NT2/D1 (cell line): ENCODE measurements at regions not wholly inside any gene's neighbourhood (a gene's known extent, or its start where the extent isn't known, plus 50 kb on each side); places are given as distances from the start of the nearest gene placed in this dataset.

Experiments used
- DNase-seq: peaks from one replicate; pipeline ENCODE4 v3.0.0-alpha.2; 2011; ENCODE audit warnings: low read depth, low spot score
- H3K27me3 ChIP-seq: 2 replicates; pipeline ENCODE4 v1.6.0; 2011; ENCODE audit warnings: mild to moderate bottlenecking; ENCODE audit not compliant: insufficient read length, insufficient read depth
- H3K36me3 ChIP-seq: 2 replicates; pipeline ENCODE4 v1.6.1; 2011; ENCODE audit warnings: mild to moderate bottlenecking, low read length, mixed read lengths; ENCODE audit not compliant: insufficient read depth, insufficient read length
- H3K4me1 ChIP-seq: 2 replicates; pipeline ENCODE4 v1.5.1; 2011; ENCODE audit not compliant: insufficient read depth, insufficient read length
- H3K4me3 ChIP-seq: 2 replicates; pipeline ENCODE4 v1.5.1; 2011; ENCODE audit warnings: low read depth; ENCODE audit not compliant: insufficient read length
- H3K9ac ChIP-seq: 2 replicates; pipeline ENCODE4 v1.6.0; 2011; ENCODE audit warnings: low read depth; ENCODE audit not compliant: insufficient read length
- H3K9me3 ChIP-seq: 2 replicates; pipeline ENCODE4 v1.5.1; 2011; ENCODE audit warnings: mild to moderate bottlenecking, low read length; ENCODE audit not compliant: insufficient read depth
- SUZ12 ChIP-seq: IDR thresholded peaks from 2 replicates; pipeline ENCODE4 v1.6.1; 2011; ENCODE audit not compliant: insufficient read length, insufficient read depth; ENCODE audit errors: extremely low read depth
- YY1 ChIP-seq: IDR thresholded peaks from 2 replicates; pipeline ENCODE4 v1.6.1; 2011; ENCODE audit not compliant: insufficient read length, insufficient read depth
- ZNF274 ChIP-seq: IDR thresholded peaks from 2 replicates; pipeline ENCODE4 v1.6.1; 2011; ENCODE audit warnings: mild to moderate bottlenecking, low read depth, low read length

DNA sequence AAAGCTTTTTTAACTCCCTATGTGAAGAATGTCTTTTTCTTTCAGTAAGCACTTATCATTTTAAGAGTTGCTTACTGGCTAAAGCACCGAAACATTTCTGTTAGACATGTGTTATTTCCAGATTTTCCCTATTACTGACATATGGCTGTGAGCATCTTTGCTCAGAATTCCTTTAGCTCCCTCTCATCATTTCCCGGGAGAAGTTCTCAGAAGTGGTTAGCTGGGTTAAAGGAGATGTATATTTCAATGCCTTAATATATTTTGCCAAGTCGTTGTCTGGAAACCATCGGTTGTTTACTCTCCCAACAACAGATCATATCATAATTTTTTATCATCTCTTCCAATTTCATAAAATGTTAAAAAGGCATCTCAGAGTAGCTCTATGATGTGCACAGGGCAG, 396.5 kb downstream of the OCA2 start:
- Histone ChIP-seq H3K36me3 (no peaks in the 10 kb centered on the region), H3K27me3 (no peaks in the 10 kb centered on the region), H3K4me1 (peaks cover 7% of the 10 kb centered on the region), H3K9me3 (no peaks in the 10 kb centered on the region), H3K9ac (no peak overlapping the region), H3K4me3 (no peak overlapping the region)
- DNase-seq, result no peak
- TF ChIP-seq SUZ12 (no peak), ZNF274 (no peak)

DNA sequence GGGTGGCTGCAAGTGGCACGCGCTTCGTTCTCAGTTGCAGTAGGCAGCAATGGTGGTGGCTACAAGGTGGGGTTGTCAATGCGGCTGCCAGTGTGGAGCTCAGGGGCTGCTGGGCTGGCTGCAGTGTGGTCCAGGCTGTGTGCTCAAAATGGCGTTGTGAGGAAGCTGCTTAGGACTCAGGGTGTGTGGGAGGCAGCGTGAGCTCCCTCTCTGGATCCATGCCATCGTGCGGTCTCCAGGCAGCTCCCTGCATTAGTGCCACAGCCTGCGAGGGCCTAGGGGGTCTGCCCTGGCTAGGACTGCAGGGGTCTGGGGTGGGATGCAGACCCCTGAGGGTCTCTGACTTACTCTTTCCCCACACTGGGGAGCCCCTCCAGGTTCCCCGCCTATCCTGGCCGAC, 397.2 kb downstream of the OCA2 start:
- TF ChIP-seq ZNF274 (no peak), YY1 (no peak)
- no peaks in the 10 kb centered on the region for H3K9me3 ChIP-seq

DNA sequence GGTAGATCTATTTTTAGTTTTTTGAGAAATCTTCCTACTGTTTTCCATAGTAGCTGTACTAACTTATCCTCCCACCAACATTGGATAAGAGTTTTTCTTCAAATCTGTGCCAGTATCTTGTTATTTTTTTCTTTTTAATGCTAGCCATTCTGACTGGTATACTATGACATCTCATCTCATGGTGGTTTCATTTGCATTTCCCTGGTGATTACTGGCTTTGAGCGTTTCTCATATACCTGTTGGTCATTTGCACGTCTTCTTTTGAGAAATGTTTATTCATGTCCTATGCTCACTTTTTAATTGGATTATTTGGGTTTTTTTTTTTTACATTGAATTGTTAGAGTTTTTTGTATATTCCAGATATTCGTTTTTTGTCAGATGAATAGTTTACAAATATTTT, 398.1 kb downstream of the OCA2 start:
- Histone ChIP-seq H3K4me1 (peaks cover 7% of the 10 kb centered on the region), H3K9me3 (no peaks in the 10 kb centered on the region), H3K36me3 (no peaks in the 10 kb centered on the region), H3K4me3 (no peak overlapping the region), H3K27me3 (no peaks in the 10 kb centered on the region), H3K9ac (no peak overlapping the region)
- TF ChIP-seq SUZ12 (no peak), YY1 (no peak), ZNF274 (no peak)
- no peak for DNase-seq

More for the DNA sequence above, 397.2 kb downstream of the OCA2 start:
- no peak for DNase-seq
- H3K9ac ChIP-seq, result no peak overlapping the region
- no peak overlapping the region for H3K4me3 ChIP-seq
- no peaks in the 10 kb centered on the region for H3K36me3 ChIP-seq
- H3K4me1 ChIP-seq, result peaks cover 7% of the 10 kb centered on the region
- no peaks in the 10 kb centered on the region for H3K27me3 ChIP-seq

DNA sequence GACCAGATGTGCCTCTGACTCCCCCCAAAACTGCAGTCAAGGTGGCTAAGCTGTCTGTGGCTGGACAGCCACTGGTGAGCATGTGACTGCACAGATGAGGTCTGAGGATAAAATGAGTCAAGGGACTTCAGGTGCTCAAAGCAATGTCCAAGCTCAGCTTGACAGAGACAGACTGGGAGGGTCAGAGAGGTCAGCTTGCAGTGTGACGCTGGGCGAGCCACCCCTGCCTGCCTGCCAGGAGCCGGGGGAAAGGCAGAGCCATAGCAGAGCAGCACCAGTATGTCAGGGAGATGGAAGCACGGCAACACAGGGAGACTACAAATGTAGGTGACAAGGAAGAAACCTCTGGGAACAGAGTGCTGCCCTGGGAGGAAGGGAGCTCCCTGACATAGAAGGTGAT, 399.4 kb downstream of the OCA2 start:
- no peak for DNase-seq
- Histone ChIP-seq H3K9ac (no peak overlapping the region), H3K4me3 (no peak overlapping the region), H3K27me3 (no peaks in the 10 kb centered on the region), H3K9me3 (no peaks in the 10 kb centered on the region), H3K36me3 (no peaks in the 10 kb centered on the region), H3K4me1 (peaks cover 7% of the 10 kb centered on the region)
- TF ChIP-seq YY1, result no peak
- TF ChIP-seq ZNF274, result no peak
- no peak for TF ChIP-seq SUZ12

DNA sequence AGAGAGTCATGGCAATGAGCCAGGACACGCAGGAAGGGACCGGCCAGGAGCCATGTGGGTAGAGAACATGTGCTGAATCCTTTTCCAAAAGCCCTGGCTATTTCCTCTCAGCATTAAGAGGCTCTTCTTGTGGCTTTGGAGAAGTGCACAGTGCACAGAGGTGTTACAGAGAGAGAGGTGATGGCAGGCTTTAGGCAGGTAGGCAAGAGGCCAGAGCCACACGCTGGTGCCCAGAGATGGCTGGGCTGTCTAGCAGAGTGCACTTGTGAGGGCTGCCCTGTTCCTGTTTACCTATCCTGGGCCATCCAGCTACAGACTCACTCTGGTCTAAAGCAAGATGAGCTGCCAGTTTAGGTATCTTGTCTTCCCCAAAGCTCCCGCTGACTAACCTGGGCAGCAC, 402.6 kb downstream of the OCA2 start:
- H3K9me3 ChIP-seq, result no peaks in the 10 kb centered on the region; the same call in 1 of the 2 replicates
- TF ChIP-seq YY1 (no peak), SUZ12 (no peak)
- no peak for DNase-seq

DNA sequence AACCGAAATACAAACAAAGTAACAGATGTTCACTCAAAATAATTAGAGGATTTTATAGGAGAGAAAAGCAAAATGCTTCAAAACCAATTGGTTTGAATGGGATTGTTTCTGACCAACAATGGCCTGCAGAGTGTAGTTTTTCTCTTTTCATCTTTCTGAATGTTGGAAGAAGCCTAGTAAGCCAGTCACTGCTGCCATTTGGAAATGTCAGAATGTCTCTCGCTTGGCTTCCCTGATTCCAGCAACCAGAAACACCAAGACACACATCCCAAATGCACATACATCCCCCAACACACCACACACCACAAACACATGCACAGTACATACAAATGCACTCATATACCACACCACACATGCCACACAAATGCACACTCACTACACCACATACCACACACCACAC, 403.4 kb downstream of the OCA2 start:
- Histone ChIP-seq H3K36me3 (no peaks in the 10 kb centered on the region), H3K4me3 (no peak overlapping the region), H3K9me3 (no peaks in the 10 kb centered on the region; the same call in 1 of the 2 replicates), H3K27me3 (no peaks in the 10 kb centered on the region), H3K9ac (no peak overlapping the region), H3K4me1 (no peaks in the 10 kb centered on the region)
- DNase-seq, result no peak
- no peak for TF ChIP-seq SUZ12
- no peak for TF ChIP-seq YY1
- TF ChIP-seq ZNF274, result no peak

More for the DNA sequence above, 402.6 kb downstream of the OCA2 start:
- H3K27me3 ChIP-seq, result no peaks in the 10 kb centered on the region
- H3K36me3 ChIP-seq, result no peaks in the 10 kb centered on the region
- H3K4me1 ChIP-seq, result peaks cover under 1% of the 10 kb centered on the region
- H3K4me3 ChIP-seq, result no peak overlapping the region
- H3K9ac ChIP-seq, result no peak overlapping the region

DNA sequence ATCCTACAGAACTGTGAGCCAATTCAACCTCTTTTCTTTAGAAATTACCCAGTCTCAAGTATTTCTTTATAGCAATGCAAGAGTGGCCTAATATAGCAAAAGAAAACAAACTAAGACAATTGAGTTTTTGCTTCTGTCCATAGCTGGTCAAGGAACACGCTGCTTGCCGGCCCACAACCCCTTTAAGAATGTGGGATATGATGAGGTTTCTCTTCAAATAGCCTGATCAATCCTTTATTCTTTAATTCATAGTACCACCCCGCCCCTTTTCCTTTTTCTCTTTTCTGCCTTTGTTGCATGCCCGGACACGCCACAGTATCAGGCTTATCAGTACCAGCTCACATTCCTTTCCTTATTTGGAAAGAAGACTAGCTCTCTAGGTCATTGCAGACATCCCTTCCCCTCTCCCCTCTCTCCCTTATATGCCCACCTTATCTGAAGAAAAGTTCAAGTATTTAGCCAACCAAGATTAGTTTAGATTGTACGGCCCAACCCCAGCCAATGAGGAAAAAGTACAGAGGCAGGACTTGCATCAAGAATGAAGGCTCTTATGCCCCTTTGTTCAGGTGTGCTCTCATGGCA, 404.5 kb downstream of the OCA2 start:
- no peaks in the 10 kb centered on the region for H3K27me3 ChIP-seq
- no peak overlapping the region for H3K9ac ChIP-seq
- no peaks in the 10 kb centered on the region for H3K4me1 ChIP-seq
- no peak for DNase-seq
- H3K4me3 ChIP-seq, result no peak overlapping the region
- H3K36me3 ChIP-seq, result no peaks in the 10 kb centered on the region
- H3K9me3 ChIP-seq, result no peaks in the 10 kb centered on the region; the same call in 1 of the 2 replicates
- no peak for TF ChIP-seq YY1
- TF ChIP-seq ZNF274, result no peak
- no peak for TF ChIP-seq SUZ12
